Liver (tissue), 8 donors: ENCODE measurements at regions not wholly inside any gene's neighbourhood (a gene's known extent, or its start where the extent isn't known, plus 50 kb on each side); places are given as distances from the start of the nearest gene placed in this dataset.

Source experiments
- DNase-seq: peaks from one replicate; pipeline ENCODE4 v3.0.0-alpha.2; 2017; ENCODE audit warnings: low spot score
- H3K27ac ChIP-seq, 2 donors: one replicate each; pipeline ENCODE4 v1.7.0; 2013; ENCODE audit warnings: inconsistent platforms in 2 of 2, low read length in 2 of 2, control low read depth in 1 of 2, low read depth in 1 of 2, mild to moderate bottlenecking in 1 of 2
- H3K27me3 ChIP-seq, 4 donors: one replicate each; pipeline versions ENCODE4 v1.6.1 to v1.7.0; 2013; ENCODE audit warnings: low read length in 3 of 4, inconsistent platforms in 1 of 4, mild to moderate bottlenecking in 1 of 4, moderate library complexity in 1 of 4; ENCODE audit not compliant: control insufficient read depth in 4 of 4, insufficient read depth in 4 of 4
- H3K36me3 ChIP-seq, 4 donors: one replicate each; pipeline versions ENCODE4 v1.6.1 to v1.7.0; 2013; ENCODE audit warnings: low read length in 3 of 4, mild to moderate bottlenecking in 3 of 4, low read depth in 1 of 4, moderate library complexity in 1 of 4; ENCODE audit not compliant: control insufficient read depth in 4 of 4, insufficient read depth in 3 of 4
- H3K4me1 ChIP-seq, 4 donors: one replicate each; pipeline versions ENCODE4 v1.6.1 to v1.7.0; 2013; ENCODE audit warnings: low read length in 3 of 4, mild to moderate bottlenecking in 3 of 4, moderate library complexity in 1 of 4; ENCODE audit not compliant: control insufficient read depth in 4 of 4, insufficient read depth in 4 of 4
- H3K4me3 ChIP-seq, 3 donors: one replicate each; pipeline versions ENCODE4 v1.6.1 to v1.7.0; 2013; ENCODE audit warnings: low read length in 3 of 3, control low read depth in 1 of 3, low read depth in 1 of 3, mild to moderate bottlenecking in 1 of 3
- H3K9ac ChIP-seq, 2 donors: one replicate each; pipeline ENCODE4 v1.7.0; 2013; ENCODE audit warnings: low read length in 2 of 2, mild to moderate bottlenecking in 2 of 2, moderate library complexity in 2 of 2, control low read depth in 1 of 2, low read depth in 1 of 2
- H3K9me3 ChIP-seq, 4 donors: one replicate each; pipeline versions ENCODE4 v1.6.1 to v1.7.0; 2013; ENCODE audit warnings: low read length in 3 of 4; ENCODE audit not compliant: control insufficient read depth in 4 of 4
- EGR1 ChIP-seq, 2 donors: IDR thresholded peaks; 2 replicates each; pipeline ENCODE4 v1.6.1; 2016 to 2018; ENCODE audit warnings: antibody characterized with exemption in 2 of 2, low read depth in 2 of 2
- FOXA1 ChIP-seq: IDR thresholded peaks from 2 replicates; pipeline ENCODE4 v1.6.1; 2016; ENCODE audit warnings: antibody characterized with exemption
- FOXA2 ChIP-seq: IDR thresholded peaks from 2 replicates; pipeline ENCODE4 v1.6.1; 2016; ENCODE audit warnings: antibody characterized with exemption
- GABPA ChIP-seq, 2 donors: IDR thresholded peaks in 1 of 2; conservative IDR thresholded peaks in 1 of 2; 2 replicates each; pipeline ENCODE4 v1.6.1; 2016; ENCODE audit warnings: antibody characterized with exemption in 2 of 2, mild to moderate bottlenecking in 1 of 2, moderate library complexity in 1 of 2
- HNF4A ChIP-seq, 2 donors: conservative IDR thresholded peaks; 2 replicates each; pipeline ENCODE4 v1.6.1; 2016; ENCODE audit warnings: antibody characterized with exemption in 2 of 2, mild to moderate bottlenecking in 2 of 2
- JUND ChIP-seq, 2 donors: IDR thresholded peaks; 2 replicates each; pipeline ENCODE4 v1.6.1; 2016; ENCODE audit warnings: antibody characterized with exemption in 2 of 2
- NR2F2 ChIP-seq: IDR thresholded peaks from 2 replicates; pipeline ENCODE4 v1.6.1; 2016; ENCODE audit warnings: antibody characterized with exemption
- RAD21 ChIP-seq, 2 donors: IDR thresholded peaks; 2 replicates each; pipeline ENCODE4 v1.6.1; 2016; ENCODE audit warnings: antibody characterized with exemption in 2 of 2, mild to moderate bottlenecking in 2 of 2
- RXRA ChIP-seq, 2 donors: IDR thresholded peaks; 2 replicates each; pipeline ENCODE4 v1.6.1; 2017 to 2018; ENCODE audit warnings: antibody characterized with exemption in 2 of 2, mild to moderate bottlenecking in 1 of 2
- SP1 ChIP-seq: IDR thresholded peaks from 2 replicates; pipeline ENCODE4 v1.6.1; 2018; ENCODE audit warnings: antibody characterized with exemption, mild to moderate bottlenecking
- TAF1 ChIP-seq: conservative IDR thresholded peaks from 2 replicates; pipeline ENCODE4 v1.6.1; 2016; ENCODE audit warnings: antibody characterized with exemption, mild to moderate bottlenecking
- YY1 ChIP-seq: IDR thresholded peaks from 2 replicates; pipeline ENCODE4 v1.6.1; 2016; ENCODE audit warnings: antibody characterized with exemption, mild to moderate bottlenecking
- WGBS: extraction: QIAGEN DNeasy Blood & Tissue Kit; methylation state at CpG from one replicate; pipeline ENCODE4 v1.1.7; 2013; 5-methylcytosine and 5-hydroxymethylcytosine counted together
- TF ChIP-seq, protein P1 (sequence below): fragments of 150-350 bp; IDR thresholded peaks from 2 replicates; pipeline ENCODE4 v1.5.1; 2017; ENCODE audit warnings: improper control_type of control experiment, low read depth, low read length; ENCODE audit not compliant: missing input control
- TF ChIP-seq, protein P2 (sequence below): IDR thresholded peaks from 2 replicates; pipeline ENCODE4 v1.6.1; 2016; ENCODE audit warnings: antibody characterized with exemption, mild to moderate bottlenecking
- TF ChIP-seq, protein P3 (sequence below): IDR thresholded peaks from 2 replicates; pipeline ENCODE4 v1.6.1; 2016; ENCODE audit warnings: antibody characterized with exemption
- TF ChIP-seq, protein P4 (sequence below): IDR thresholded peaks from 2 replicates; pipeline ENCODE4 v1.6.1; 2016; ENCODE audit warnings: antibody characterized with exemption
- TF ChIP-seq, protein P5 (sequence below): IDR thresholded peaks from 2 replicates; pipeline ENCODE4 v1.6.1; 2016; ENCODE audit warnings: antibody characterized with exemption
- donor health status: healthy.
- donor health status: healthy.
- donor health status: healthy.
- donor health status: healthy.
- donor health status: healthy.

DNA sequence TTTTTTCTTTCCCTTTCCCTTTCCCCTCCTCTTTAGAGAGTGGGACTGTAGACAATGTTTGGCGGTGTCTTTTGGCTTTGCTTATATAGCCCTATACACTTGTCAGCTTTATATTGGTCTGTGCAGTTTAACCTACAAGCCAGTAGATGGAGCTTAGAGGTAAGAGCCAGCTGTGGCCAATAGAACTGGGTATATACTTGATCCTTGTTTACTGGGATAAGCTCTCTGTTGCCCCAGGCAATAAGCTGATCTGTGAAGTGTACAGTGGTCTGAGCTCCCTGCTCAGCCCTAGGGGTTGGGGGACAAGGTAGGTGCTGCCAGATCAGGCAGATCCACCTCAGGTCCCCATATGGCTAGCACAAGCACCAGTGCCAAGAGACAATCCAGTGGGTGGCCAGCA is 434.1 kb downstream of the NOVA1 start:
- no peaks in the 10 kb centered on the region for H3K36me3 ChIP-seq
- DNase-seq = no peak
- H3K4me1 ChIP-seq = no peaks in the 10 kb centered on the region
- no peak overlapping the region for H3K9ac ChIP-seq
- TF ChIP-seq, protein P1, sequence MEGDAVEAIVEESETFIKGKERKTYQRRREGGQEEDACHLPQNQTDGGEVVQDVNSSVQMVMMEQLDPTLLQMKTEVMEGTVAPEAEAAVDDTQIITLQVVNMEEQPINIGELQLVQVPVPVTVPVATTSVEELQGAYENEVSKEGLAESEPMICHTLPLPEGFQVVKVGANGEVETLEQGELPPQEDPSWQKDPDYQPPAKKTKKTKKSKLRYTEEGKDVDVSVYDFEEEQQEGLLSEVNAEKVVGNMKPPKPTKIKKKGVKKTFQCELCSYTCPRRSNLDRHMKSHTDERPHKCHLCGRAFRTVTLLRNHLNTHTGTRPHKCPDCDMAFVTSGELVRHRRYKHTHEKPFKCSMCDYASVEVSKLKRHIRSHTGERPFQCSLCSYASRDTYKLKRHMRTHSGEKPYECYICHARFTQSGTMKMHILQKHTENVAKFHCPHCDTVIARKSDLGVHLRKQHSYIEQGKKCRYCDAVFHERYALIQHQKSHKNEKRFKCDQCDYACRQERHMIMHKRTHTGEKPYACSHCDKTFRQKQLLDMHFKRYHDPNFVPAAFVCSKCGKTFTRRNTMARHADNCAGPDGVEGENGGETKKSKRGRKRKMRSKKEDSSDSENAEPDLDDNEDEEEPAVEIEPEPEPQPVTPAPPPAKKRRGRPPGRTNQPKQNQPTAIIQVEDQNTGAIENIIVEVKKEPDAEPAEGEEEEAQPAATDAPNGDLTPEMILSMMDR = peak; percentile 14
- TF ChIP-seq EGR1 (IDR thresholded peaks at IDR 0.05; ENCODE audit: low read depth in 2 of 2) (no peak), YY1 (no peak), RXRA (IDR thresholded peaks at IDR 0.05) (no peak), RAD21 (IDR thresholded peaks at IDR 0.05) (peak; percentile 53 to 65)
- 35% methylated on average over 1 of the region's 1 CpG for WGBS
- no peaks in the 10 kb centered on the region for H3K27me3 ChIP-seq
- no peaks in the 10 kb centered on the region for H3K9me3 ChIP-seq
- no peak overlapping the region for H3K4me3 ChIP-seq
- H3K27ac ChIP-seq = no peak overlapping the region

DNA sequence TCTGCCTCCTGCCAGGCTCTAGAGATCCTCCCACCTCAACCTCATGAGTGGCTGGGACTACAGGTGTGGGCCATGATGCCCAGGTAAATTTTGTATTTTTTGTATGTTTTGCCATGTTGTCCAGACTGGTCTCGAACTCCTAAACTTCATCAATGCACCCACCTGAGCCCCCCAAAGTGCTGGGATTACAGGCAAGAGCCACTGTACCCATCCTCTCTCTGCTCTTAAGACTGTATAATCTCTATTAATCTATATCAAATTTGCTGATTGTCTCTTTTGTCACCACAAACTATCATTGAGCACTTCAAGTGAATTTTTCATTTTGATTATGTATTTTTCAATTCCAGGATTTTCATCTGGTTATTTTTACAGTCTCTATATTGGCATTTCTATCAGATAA is 440.3 kb downstream of the NOVA1 start:
- DNase-seq = no peak
- no peaks in the 10 kb centered on the region for H3K4me1 ChIP-seq
- H3K36me3 ChIP-seq = no peaks in the 10 kb centered on the region
- no peaks in the 10 kb centered on the region for H3K27me3 ChIP-seq
- H3K4me3 ChIP-seq = no peak overlapping the region
- H3K9me3 ChIP-seq = peaks cover 3 to 6% (median 3%) of the 10 kb centered on the region in 4 donors
- 52% methylated on average over 1 of the region's 1 CpG for WGBS
- TF ChIP-seq JUND (IDR thresholded peaks at IDR 0.05) = no peak
- TF ChIP-seq, protein P1 = no peak
- TF ChIP-seq, protein P2, sequence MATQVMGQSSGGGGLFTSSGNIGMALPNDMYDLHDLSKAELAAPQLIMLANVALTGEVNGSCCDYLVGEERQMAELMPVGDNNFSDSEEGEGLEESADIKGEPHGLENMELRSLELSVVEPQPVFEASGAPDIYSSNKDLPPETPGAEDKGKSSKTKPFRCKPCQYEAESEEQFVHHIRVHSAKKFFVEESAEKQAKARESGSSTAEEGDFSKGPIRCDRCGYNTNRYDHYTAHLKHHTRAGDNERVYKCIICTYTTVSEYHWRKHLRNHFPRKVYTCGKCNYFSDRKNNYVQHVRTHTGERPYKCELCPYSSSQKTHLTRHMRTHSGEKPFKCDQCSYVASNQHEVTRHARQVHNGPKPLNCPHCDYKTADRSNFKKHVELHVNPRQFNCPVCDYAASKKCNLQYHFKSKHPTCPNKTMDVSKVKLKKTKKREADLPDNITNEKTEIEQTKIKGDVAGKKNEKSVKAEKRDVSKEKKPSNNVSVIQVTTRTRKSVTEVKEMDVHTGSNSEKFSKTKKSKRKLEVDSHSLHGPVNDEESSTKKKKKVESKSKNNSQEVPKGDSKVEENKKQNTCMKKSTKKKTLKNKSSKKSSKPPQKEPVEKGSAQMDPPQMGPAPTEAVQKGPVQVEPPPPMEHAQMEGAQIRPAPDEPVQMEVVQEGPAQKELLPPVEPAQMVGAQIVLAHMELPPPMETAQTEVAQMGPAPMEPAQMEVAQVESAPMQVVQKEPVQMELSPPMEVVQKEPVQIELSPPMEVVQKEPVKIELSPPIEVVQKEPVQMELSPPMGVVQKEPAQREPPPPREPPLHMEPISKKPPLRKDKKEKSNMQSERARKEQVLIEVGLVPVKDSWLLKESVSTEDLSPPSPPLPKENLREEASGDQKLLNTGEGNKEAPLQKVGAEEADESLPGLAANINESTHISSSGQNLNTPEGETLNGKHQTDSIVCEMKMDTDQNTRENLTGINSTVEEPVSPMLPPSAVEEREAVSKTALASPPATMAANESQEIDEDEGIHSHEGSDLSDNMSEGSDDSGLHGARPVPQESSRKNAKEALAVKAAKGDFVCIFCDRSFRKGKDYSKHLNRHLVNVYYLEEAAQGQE = no peak
- no peak for TF ChIP-seq FOXA2
- TF ChIP-seq, protein P3, sequence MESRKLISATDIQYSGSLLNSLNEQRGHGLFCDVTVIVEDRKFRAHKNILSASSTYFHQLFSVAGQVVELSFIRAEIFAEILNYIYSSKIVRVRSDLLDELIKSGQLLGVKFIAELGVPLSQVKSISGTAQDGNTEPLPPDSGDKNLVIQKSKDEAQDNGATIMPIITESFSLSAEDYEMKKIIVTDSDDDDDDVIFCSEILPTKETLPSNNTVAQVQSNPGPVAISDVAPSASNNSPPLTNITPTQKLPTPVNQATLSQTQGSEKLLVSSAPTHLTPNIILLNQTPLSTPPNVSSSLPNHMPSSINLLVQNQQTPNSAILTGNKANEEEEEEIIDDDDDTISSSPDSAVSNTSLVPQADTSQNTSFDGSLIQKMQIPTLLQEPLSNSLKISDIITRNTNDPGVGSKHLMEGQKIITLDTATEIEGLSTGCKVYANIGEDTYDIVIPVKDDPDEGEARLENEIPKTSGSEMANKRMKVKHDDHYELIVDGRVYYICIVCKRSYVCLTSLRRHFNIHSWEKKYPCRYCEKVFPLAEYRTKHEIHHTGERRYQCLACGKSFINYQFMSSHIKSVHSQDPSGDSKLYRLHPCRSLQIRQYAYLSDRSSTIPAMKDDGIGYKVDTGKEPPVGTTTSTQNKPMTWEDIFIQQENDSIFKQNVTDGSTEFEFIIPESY = no peak
- no peak for TF ChIP-seq SP1
- TF ChIP-seq NR2F2 = no peak
- TF ChIP-seq TAF1 = no peak
- TF ChIP-seq RAD21 (IDR thresholded peaks at IDR 0.05) = no peak
- TF ChIP-seq, protein P4, sequence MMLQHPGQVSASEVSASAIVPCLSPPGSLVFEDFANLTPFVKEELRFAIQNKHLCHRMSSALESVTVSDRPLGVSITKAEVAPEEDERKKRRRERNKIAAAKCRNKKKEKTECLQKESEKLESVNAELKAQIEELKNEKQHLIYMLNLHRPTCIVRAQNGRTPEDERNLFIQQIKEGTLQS = no peak
- TF ChIP-seq FOXA1 = no peak
- TF ChIP-seq HNF4A (conservative IDR thresholded peaks at IDR 0.05) = no peak
- TF ChIP-seq, protein P5, sequence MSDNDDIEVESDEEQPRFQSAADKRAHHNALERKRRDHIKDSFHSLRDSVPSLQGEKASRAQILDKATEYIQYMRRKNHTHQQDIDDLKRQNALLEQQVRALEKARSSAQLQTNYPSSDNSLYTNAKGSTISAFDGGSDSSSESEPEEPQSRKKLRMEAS = no peak
- TF ChIP-seq EGR1 (IDR thresholded peaks at IDR 0.05; ENCODE audit: low read depth in 2 of 2) = no peak
- no peak for TF ChIP-seq RXRA (IDR thresholded peaks at IDR 0.05)
- TF ChIP-seq YY1 = no peak
- TF ChIP-seq GABPA (IDR thresholded peaks at IDR 0.05 in 1 of 2, conservative IDR thresholded peaks at IDR 0.05 in 1 of 2) = no peak
- H3K9ac ChIP-seq = no peak overlapping the region
- no peak overlapping the region for H3K27ac ChIP-seq
